Esophagus muscularis mucosa (tissue), 4 donors: ENCODE measurements at regions not wholly inside any gene's neighbourhood (a gene's known extent, or its start where the extent isn't known, plus 50 kb on each side); places are given as distances from the start of the nearest gene placed in this dataset.
"Not testable (repeated sequence)": the region's sequence is repeated elsewhere in the genome, so short reads cannot be mapped to it uniquely, and the experiment has no call there.

Experiments used
- DNase-seq: peaks from one replicate; pipeline ENCODE4 v3.0.0-alpha.2; 2017; ENCODE audit errors: extremely low spot score
- H3K27ac ChIP-seq, 4 donors: fragments of 200-600 bp; sonication (generic); replicated peaks in 1 of 4; 1 replicate in 3 of 4; 2 replicates in 1 of 4; pipeline ENCODE4 v1.5.1; 2016 to 2019; ENCODE audit warnings: mild to moderate bottlenecking in 1 of 4
- H3K27me3 ChIP-seq, 4 donors: fragments of 200-600 bp; sonication (generic); one replicate each; pipeline versions ENCODE4 v1.5.1 to v1.6.0; 2016 to 2019
- H3K36me3 ChIP-seq, 4 donors: fragments of 200-600 bp; sonication (generic); one replicate each; pipeline ENCODE4 v1.5.1; 2016 to 2019
- H3K4me1 ChIP-seq, 4 donors: fragments of 200-600 bp; sonication (generic); one replicate each; pipeline ENCODE4 v1.5.1; 2016 to 2019
- H3K4me3 ChIP-seq, 4 donors: fragments of 200-600 bp; sonication (generic); 1 replicate in 2 of 4; 2 replicates in 2 of 4; pipeline ENCODE4 v1.5.1; 2016 to 2019; ENCODE audit warnings: mild to moderate bottlenecking in 4 of 4, moderate library complexity in 1 of 4
- H3K9me3 ChIP-seq, 4 donors: fragments of 200-600 bp; sonication (generic); 1 replicate in 3 of 4; 2 replicates in 1 of 4; pipeline ENCODE4 v1.5.1; 2016 to 2019
- CTCF ChIP-seq, 3 experiments: fragments of 200-600 bp in 2 of 3; fragments of 450-650 bp in 1 of 3; sonication (generic) in 2 of 3; IDR thresholded peaks; one replicate each; pipeline ENCODE4 v1.5.1; 2017 to 2019; ENCODE audit warnings: antibody characterized with exemption in 3 of 3, mild to moderate bottlenecking in 2 of 3, moderate library complexity in 1 of 3
- EP300 ChIP-seq: sonication (generic); formaldehyde crosslinking; IDR thresholded peaks from one replicate; pipeline ENCODE4 v1.6.1; 2017; ENCODE audit warnings: antibody characterized with exemption
- POLR2A ChIP-seq: fragments of 450-650 bp; IDR thresholded peaks from one replicate; pipeline ENCODE4 v1.6.1; 2017; ENCODE audit warnings: antibody characterized with exemption, moderate library complexity, mild to moderate bottlenecking, low read depth
- POLR2AphosphoS5 ChIP-seq, 2 donors: sonication (generic); formaldehyde crosslinking; IDR thresholded peaks; one replicate each; pipeline ENCODE4 v1.6.1; 2017; ENCODE audit warnings: antibody characterized with exemption in 2 of 2
- WGBS: methylation state at CpG from one replicate; pipeline ENCODE4 v1.1.5; 2018; 5-methylcytosine and 5-hydroxymethylcytosine counted together
- intact Hi-C: fragments of 100-400 bp; cut with DNase I; formaldehyde crosslinking; loops from one replicate; pipeline ENCODE4 v1.15.1; 2023

GRCh38 chr20:39961637-39962244, 727.3 kb downstream of the MAFB start:
- no peaks in the 10 kb centered on the region for H3K27me3 ChIP-seq
- DNase-seq, result no peak
- no peak for TF ChIP-seq EP300
- 77% methylated on average over 6 of the region's 6 CpGs for WGBS
- no peak overlapping the region for H3K4me3 ChIP-seq
- no peaks in the 10 kb centered on the region for H3K9me3 ChIP-seq
- H3K4me1 ChIP-seq, result peaks cover 12 to 20% (median 17%) of the 10 kb centered on the region in 4 donors
- intact Hi-C loops, result no loop called here
- H3K36me3 ChIP-seq, result no peaks in the 10 kb centered on the region
- no peak overlapping the region for H3K27ac ChIP-seq

DNA sequence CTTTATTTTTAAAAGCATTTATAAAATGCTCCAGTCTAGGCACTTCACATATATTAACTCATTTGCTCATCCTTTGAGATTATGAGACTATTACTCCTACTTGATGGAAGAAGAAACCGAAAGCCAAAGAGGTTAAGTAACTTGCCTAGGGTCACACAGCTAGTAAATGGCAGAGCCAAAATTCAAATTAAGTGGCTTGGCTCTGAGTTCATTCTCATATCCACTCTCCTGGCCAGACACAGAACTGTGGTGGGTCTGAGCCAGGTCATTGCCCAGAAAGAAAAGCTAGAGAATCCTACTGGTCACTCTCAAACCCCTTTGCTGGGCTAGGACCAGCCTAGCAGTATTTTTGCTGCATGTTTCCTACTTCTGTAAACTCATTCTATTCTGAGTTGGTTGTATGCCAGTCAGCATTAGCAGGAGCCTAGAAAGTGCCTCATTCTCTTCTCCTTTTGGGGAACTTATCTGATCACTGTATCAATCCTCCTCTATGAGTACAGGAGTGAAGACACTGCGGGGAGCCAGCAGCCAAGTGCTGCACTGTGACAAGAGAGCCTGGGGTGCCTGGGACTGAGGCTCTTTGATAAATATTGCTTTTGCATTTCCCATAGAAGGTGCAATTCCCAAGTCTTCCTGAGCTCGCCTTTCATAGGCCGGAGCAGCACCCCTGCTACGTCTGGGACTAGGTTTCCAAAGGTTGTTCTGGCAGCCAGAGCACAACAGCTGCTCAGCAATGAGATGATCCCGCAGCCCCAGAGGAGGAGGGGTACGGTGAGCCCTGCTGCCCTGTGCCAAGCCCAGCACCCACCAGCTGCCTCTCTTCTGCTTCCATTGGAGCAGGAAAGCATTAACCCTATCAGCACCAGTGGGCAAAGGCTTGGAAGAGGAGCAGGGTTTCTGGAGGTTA, 728.3 kb downstream of the MAFB start:
- Histone ChIP-seq H3K9me3 (no peaks in the 10 kb centered on the region), H3K27ac (peak overlapping the region in 1 of 4 donors; percentile 19), H3K4me3 (no peak overlapping the region), H3K27me3 (no peaks in the 10 kb centered on the region), H3K4me1 (peaks cover 12 to 20% (median 17%) of the 10 kb centered on the region in 4 donors), H3K36me3 (no peaks in the 10 kb centered on the region)
- intact Hi-C loops, result no loop called here
- TF ChIP-seq CTCF (IDR thresholded peaks at IDR 0.05) (peak in 1 of 3 experiments; percentile 5), POLR2A (no peak)
- WGBS, result 26% methylated on average over 7 of the region's 7 CpGs
- no peak for DNase-seq

DNA sequence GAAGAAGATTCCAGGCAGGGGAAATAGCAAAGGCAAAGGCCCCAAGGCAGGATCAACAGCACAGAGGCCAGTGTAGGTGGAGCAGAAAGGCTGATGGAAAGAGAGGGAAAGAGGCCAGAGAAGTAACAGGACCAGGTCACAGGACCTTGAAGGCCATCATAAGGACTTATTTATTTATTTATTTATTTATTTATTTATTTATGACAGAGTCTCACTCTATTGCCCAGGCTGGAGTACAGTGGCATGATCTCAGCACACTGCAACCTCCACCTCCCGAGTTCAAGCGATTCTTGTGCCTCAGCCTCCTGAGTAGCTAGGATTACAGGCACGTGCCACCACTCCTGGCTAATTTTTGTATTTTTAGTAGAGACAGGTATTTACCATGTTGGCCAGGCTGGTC, 731.1 kb downstream of the MAFB start:
- H3K27me3 ChIP-seq, H3K4me3 ChIP-seq, intact Hi-C loops, H3K9me3 ChIP-seq, H3K36me3 ChIP-seq, DNase-seq, H3K27ac ChIP-seq: not testable (repeated sequence)
- WGBS, result 85% methylated on average over 3 of the region's 3 CpGs
- H3K4me1 ChIP-seq, result peaks cover 12 to 20% (median 17%) of the 10 kb centered on the region in 4 donors

- TF ChIP-seq POLR2AphosphoS5 (IDR thresholded peaks at IDR 0.05) (no peak), POLR2A (no peak), EP300 (no peak), CTCF (IDR thresholded peaks at IDR 0.05) (no peak)
- no peak overlapping the region for H3K4me3 ChIP-seq
- H3K27me3 ChIP-seq, result no peaks in the 10 kb centered on the region
- 71% methylated on average over 2 of the region's 2 CpGs for WGBS
- intact Hi-C loops, result no loop called here
- DNase-seq, result no peak
- no peaks in the 10 kb centered on the region for H3K9me3 ChIP-seq
- no peaks in the 10 kb centered on the region for H3K4me1 ChIP-seq
- no peak overlapping the region for H3K27ac ChIP-seq
- no peaks in the 10 kb centered on the region for H3K36me3 ChIP-seq
Observed at GRCh38 chr20:39954621-39955020, 734.4 kb downstream of the MAFB start.

GRCh38 chr20:39946931-39947330, 742.1 kb downstream of the MAFB start:
- H3K27me3 ChIP-seq, result no peaks in the 10 kb centered on the region
- no peaks in the 10 kb centered on the region for H3K4me1 ChIP-seq
- H3K27ac ChIP-seq, result no peak overlapping the region
- H3K9me3 ChIP-seq, result no peaks in the 10 kb centered on the region
- intact Hi-C loops, result no loop called here
- WGBS, result 60% methylated on average over 2 of the region's 2 CpGs
- no peak for DNase-seq
- H3K36me3 ChIP-seq, result no peaks in the 10 kb centered on the region
- no peak overlapping the region for H3K4me3 ChIP-seq
- TF ChIP-seq EP300 (no peak), POLR2AphosphoS5 (IDR thresholded peaks at IDR 0.05) (no peak), CTCF (IDR thresholded peaks at IDR 0.05) (no peak), POLR2A (no peak)
